Tibial artery (tissue), 4 donors: ENCODE measurements at regions not wholly inside any gene's neighbourhood (a gene's known extent, or its start where the extent isn't known, plus 50 kb on each side); places are given as distances from the start of the nearest gene placed in this dataset.

Experiments
- DNase-seq, 2 donors: peaks; one replicate each; pipeline ENCODE4 v3.0.0-alpha.2; 2019
- H3K27ac ChIP-seq, 2 donors: fragments of 200-600 bp; sonication (generic) in 1 of 2; 1 replicate in 1 of 2; 2 replicates in 1 of 2; pipeline ENCODE4 v1.5.1; 2018 to 2019; ENCODE audit warnings: mild to moderate bottlenecking in 1 of 2
- H3K27me3 ChIP-seq, 2 donors: fragments of 200-600 bp; sonication (generic) in 1 of 2; one replicate each; pipeline versions ENCODE4 v1.5.1 to v1.6.0; 2016 to 2019
- H3K36me3 ChIP-seq, 3 donors: fragments of 200-600 bp; sonication (generic) in 2 of 3; one replicate each; pipeline ENCODE4 v1.5.1; 2016 to 2019; ENCODE audit warnings: mild to moderate bottlenecking in 2 of 3
- H3K4me1 ChIP-seq, 4 donors: fragments of 200-600 bp; sonication (generic) in 2 of 4; 1 replicate in 3 of 4; 2 replicates in 1 of 4; pipeline ENCODE4 v1.5.1; 2016 to 2019
- H3K4me3 ChIP-seq, 2 donors: fragments of 200-600 bp; sonication (generic) in 1 of 2; 1 replicate in 1 of 2; 2 replicates in 1 of 2; pipeline ENCODE4 v1.5.1; 2018 to 2019; ENCODE audit warnings: mild to moderate bottlenecking in 2 of 2
- H3K9me3 ChIP-seq, 3 donors: fragments of 200-600 bp; sonication (generic) in 1 of 3; one replicate each; pipeline ENCODE4 v1.5.1; 2016 to 2019
- CTCF ChIP-seq, 2 experiments: fragments of 200-600 bp in 1 of 2; fragments of 450-650 bp in 1 of 2; IDR thresholded peaks; one replicate each; pipeline ENCODE4 v1.5.1; 2017 to 2019; ENCODE audit warnings: antibody characterized with exemption in 2 of 2, mild to moderate bottlenecking in 1 of 2, moderate library complexity in 1 of 2
- intact Hi-C: fragments of 100-400 bp; cut with DNase I; formaldehyde crosslinking; loops from one replicate; pipeline ENCODE4 v1.15.0; 2023; ENCODE audit warnings: low total_unique reads

GRCh38 chr9:82923092-82923911 lies 139.6 kb downstream of the RASEF start:
- Histone ChIP-seq H3K4me1 (no peaks in the 10 kb centered on the region), H3K27me3 (no peaks in the 10 kb centered on the region), H3K36me3 (no peaks in the 10 kb centered on the region), H3K27ac (no peak overlapping the region), H3K9me3 (no peaks in the 10 kb centered on the region), H3K4me3 (no peak overlapping the region)
- no peak for TF ChIP-seq CTCF (IDR thresholded peaks at IDR 0.05)
- DNase-seq, result no peak
- intact Hi-C loops, result no loop called here

DNA sequence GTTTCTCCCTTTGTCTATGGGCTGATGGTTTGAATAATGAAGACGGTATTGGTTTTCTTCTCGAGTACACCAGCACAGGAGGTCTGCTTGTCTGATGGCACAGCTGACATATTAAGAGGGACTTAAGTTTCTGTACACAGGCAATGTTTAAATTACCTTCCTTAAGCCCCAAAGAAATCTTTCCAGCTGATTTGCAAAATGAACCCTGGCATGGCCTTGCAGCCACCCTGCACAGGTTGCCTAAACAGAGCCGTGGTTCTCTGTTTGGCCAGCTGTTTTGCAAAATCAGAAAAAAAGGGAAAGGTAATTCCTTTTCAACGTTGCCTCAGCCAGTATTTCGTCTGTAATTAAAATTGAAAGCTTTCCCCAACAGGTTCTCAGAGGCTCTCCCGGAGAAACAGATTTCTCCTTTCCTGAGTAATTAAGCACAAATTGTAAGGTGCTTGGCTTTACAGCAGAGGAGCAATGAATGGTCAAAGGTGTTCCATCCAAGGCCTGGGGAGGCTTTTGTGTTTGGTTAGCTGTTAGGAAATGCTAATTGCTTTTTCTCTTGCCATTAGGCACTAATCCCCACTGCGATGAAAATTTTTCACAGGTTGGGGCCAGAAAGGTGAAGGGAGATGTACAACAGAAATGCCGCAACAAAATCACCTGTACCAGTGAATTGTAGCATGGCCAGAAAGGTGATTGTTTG lies 138.9 kb downstream of the RASEF start:
- no peak for DNase-seq
- Histone ChIP-seq H3K36me3 (no peaks in the 10 kb centered on the region), H3K27ac (no peak overlapping the region), H3K4me1 (no peaks in the 10 kb centered on the region), H3K27me3 (no peaks in the 10 kb centered on the region), H3K4me3 (no peak overlapping the region), H3K9me3 (no peaks in the 10 kb centered on the region)
- intact Hi-C loops, result no loop called here
- TF ChIP-seq CTCF (IDR thresholded peaks at IDR 0.05), result no peak
